ENCODE measurements at regions not wholly inside any gene's neighbourhood (a gene's known extent, or its start where the extent isn't known, plus 50 kb on each side); places are given as distances from the start of the nearest gene placed in this dataset.
"Not testable (repeated sequence)": the region's sequence is repeated elsewhere in the genome, so short reads cannot be mapped to it uniquely, and the experiment has no call there.

GRCh38 chr7:152959610-152960009 is 200.1 kb downstream of the ACTR3B start:
- Mint-ChIP-seq H3K4me3 (no peak overlapping the region), H3K27ac (no peak overlapping the region), H3K9me3 (ENCODE audit: low read depth) (peaks cover 6% of the 10 kb centered on the region), H3K36me3 (ENCODE audit: low read depth) (no peaks in the 10 kb centered on the region), H3K27me3 (no peaks in the 10 kb centered on the region), H3K4me1 (no peaks in the 10 kb centered on the region)
- intact Hi-C loops (cut with DNase I, micrococcal nuclease), result no loop called here
- DNase-seq (no peak), ATAC-seq (no peak)
- POLR2A ChIA-PET, result no interaction called here
- CTCF ChIA-PET, result interaction anchor here (0.5 kb wide), 1 partner anchor 137 kb away, joined by 3 read pairs; no protein-coding TSS in a partner anchor

GRCh38 chr7:152961796-152962195 is 202.2 kb downstream of the ACTR3B start:
- H3K36me3 Mint-ChIP-seq (ENCODE audit: low read depth); H3K27me3 Mint-ChIP-seq; H3K9me3 Mint-ChIP-seq (ENCODE audit: low read depth); H3K4me3 Mint-ChIP-seq; ATAC-seq; DNase-seq; H3K4me1 Mint-ChIP-seq; intact Hi-C loops (cut with DNase I, micrococcal nuclease); POLR2A ChIA-PET; H3K27ac Mint-ChIP-seq: not testable (repeated sequence)
- CTCF ChIA-PET, result interaction anchor here (0.5 kb wide), 1 partner anchor 482 kb away, joined by 3 read pairs; no protein-coding TSS in a partner anchor

- H3K4me1 Mint-ChIP-seq, result no peaks in the 10 kb centered on the region
Measured at GRCh38 chr7:152966189-152966588, 206.6 kb downstream of the ACTR3B start.

GRCh38 chr7:152967958-152968357 is 208.4 kb downstream of the ACTR3B start:
- intact Hi-C loops (cut with DNase I, micrococcal nuclease), result no loop called here
- ChIA-PET CTCF (no interaction called here), POLR2A (no interaction called here)
- no peak overlapping the region for H3K4me3 Mint-ChIP-seq
- peaks cover 5% of the 10 kb centered on the region for H3K27me3 Mint-ChIP-seq
- no peaks in the 10 kb centered on the region for H3K9me3 Mint-ChIP-seq (ENCODE audit: low read depth)
- DNase-seq (no peak), ATAC-seq (no peak)
- H3K4me1 Mint-ChIP-seq, result no peaks in the 10 kb centered on the region
- H3K36me3 Mint-ChIP-seq (ENCODE audit: low read depth), result no peaks in the 10 kb centered on the region
- H3K27ac Mint-ChIP-seq, result no peak overlapping the region

More at GRCh38 chr7:152966189-152966588, 206.6 kb downstream of the ACTR3B start:
- POLR2A ChIA-PET, result no interaction called here
- Mint-ChIP-seq H3K36me3 (ENCODE audit: low read depth) (no peaks in the 10 kb centered on the region), H3K9me3 (ENCODE audit: low read depth) (peaks cover under 1% of the 10 kb centered on the region), H3K27me3 (no peaks in the 10 kb centered on the region), H3K27ac (no peak overlapping the region), H3K4me3 (no peak overlapping the region)
- intact Hi-C loops (cut with DNase I, micrococcal nuclease), result no loop called here
- ATAC-seq, result no peak
- no peak for DNase-seq
- CTCF ChIA-PET, result interaction anchor here (0.6 kb wide), 1 partner anchor 20 kb away, joined by 3 read pairs; no protein-coding TSS in a partner anchor

GRCh38 chr7:152968514-152968913 is 209.0 kb downstream of the ACTR3B start:
- CTCF ChIA-PET, result no interaction called here
- Mint-ChIP-seq H3K27me3 (peaks cover 5% of the 10 kb centered on the region), H3K27ac (no peak overlapping the region), H3K4me3 (no peak overlapping the region), H3K36me3 (ENCODE audit: low read depth) (no peaks in the 10 kb centered on the region), H3K9me3 (ENCODE audit: low read depth) (no peaks in the 10 kb centered on the region), H3K4me1 (no peaks in the 10 kb centered on the region)
- no peak for ATAC-seq
- no peak for DNase-seq
- POLR2A ChIA-PET, result no interaction called here
- intact Hi-C loops (cut with DNase I, micrococcal nuclease), result no loop called here

- no peak overlapping the region for H3K27ac Mint-ChIP-seq
- no peaks in the 10 kb centered on the region for H3K9me3 Mint-ChIP-seq (ENCODE audit: low read depth)
- intact Hi-C loops (cut with DNase I, micrococcal nuclease), result no loop called here
- H3K4me3 Mint-ChIP-seq, result no peak overlapping the region
- ChIA-PET CTCF (no interaction called here), POLR2A (no interaction called here)
- no peaks in the 10 kb centered on the region for H3K4me1 Mint-ChIP-seq
- no peak for ATAC-seq
- DNase-seq, result no peak
- H3K27me3 Mint-ChIP-seq, result peaks cover 5% of the 10 kb centered on the region
- no peaks in the 10 kb centered on the region for H3K36me3 Mint-ChIP-seq (ENCODE audit: low read depth)
Measured at GRCh38 chr7:152969335-152969734, 209.8 kb downstream of the ACTR3B start.

GRCh38 chr7:152969839-152970238 is 210.3 kb downstream of the ACTR3B start:
- DNase-seq (no peak), ATAC-seq (no peak)
- POLR2A ChIA-PET, result interaction anchor here (0.6 kb wide), 1 partner anchor 65 kb away, joined by 5 read pairs; no protein-coding TSS in a partner anchor
- Mint-ChIP-seq H3K9me3 (ENCODE audit: low read depth) (no peaks in the 10 kb centered on the region), H3K4me1 (no peaks in the 10 kb centered on the region), H3K27me3 (peaks cover 5% of the 10 kb centered on the region), H3K4me3 (no peak overlapping the region), H3K36me3 (ENCODE audit: low read depth) (no peaks in the 10 kb centered on the region), H3K27ac (no peak overlapping the region)
- intact Hi-C loops (cut with DNase I, micrococcal nuclease), result no loop called here
- CTCF ChIA-PET, result no interaction called here

GRCh38 chr7:152970481-152970880 is 210.9 kb downstream of the ACTR3B start:
- ATAC-seq (no peak), DNase-seq (no peak)
- POLR2A ChIA-PET, result no interaction called here
- no peaks in the 10 kb centered on the region for H3K36me3 Mint-ChIP-seq (ENCODE audit: low read depth)
- H3K27ac Mint-ChIP-seq, result no peak overlapping the region
- no peaks in the 10 kb centered on the region for H3K9me3 Mint-ChIP-seq (ENCODE audit: low read depth)
- H3K4me3 Mint-ChIP-seq, result no peak overlapping the region
- CTCF ChIA-PET, result no interaction called here
- peaks cover 5% of the 10 kb centered on the region for H3K27me3 Mint-ChIP-seq
- H3K4me1 Mint-ChIP-seq, result no peaks in the 10 kb centered on the region
- intact Hi-C loops (cut with DNase I, micrococcal nuclease), result no loop called here

GRCh38 chr7:152974577-152974976 is 215.0 kb downstream of the ACTR3B start:
- Mint-ChIP-seq H3K4me3 (no peak overlapping the region), H3K36me3 (ENCODE audit: low read depth) (no peaks in the 10 kb centered on the region), H3K9me3 (ENCODE audit: low read depth) (no peaks in the 10 kb centered on the region), H3K27ac (no peak overlapping the region), H3K4me1 (no peaks in the 10 kb centered on the region), H3K27me3 (peaks cover 8% of the 10 kb centered on the region)
- no peak for ATAC-seq
- ChIA-PET CTCF (no interaction called here), POLR2A (no interaction called here)
- no peak for DNase-seq
- intact Hi-C loops (cut with DNase I, micrococcal nuclease), result no loop called here

GRCh38 chr7:152975076-152975475 is 215.5 kb downstream of the ACTR3B start:
- peaks cover 8% of the 10 kb centered on the region for H3K27me3 Mint-ChIP-seq
- intact Hi-C loops (cut with DNase I, micrococcal nuclease), result no loop called here
- no peak for DNase-seq
- ATAC-seq, result no peak
- H3K27ac Mint-ChIP-seq, result no peak overlapping the region
- no peak overlapping the region for H3K4me3 Mint-ChIP-seq
- POLR2A ChIA-PET, result no interaction called here
- no peaks in the 10 kb centered on the region for H3K9me3 Mint-ChIP-seq (ENCODE audit: low read depth)
- CTCF ChIA-PET, result no interaction called here
- H3K4me1 Mint-ChIP-seq, result no peaks in the 10 kb centered on the region
- no peaks in the 10 kb centered on the region for H3K36me3 Mint-ChIP-seq (ENCODE audit: low read depth)

GRCh38 chr7:152979376-152979775 is 219.8 kb downstream of the ACTR3B start:
- no peak for DNase-seq
- H3K9me3 Mint-ChIP-seq (ENCODE audit: low read depth), result no peaks in the 10 kb centered on the region
- no peaks in the 10 kb centered on the region for H3K36me3 Mint-ChIP-seq (ENCODE audit: low read depth)
- H3K4me3 Mint-ChIP-seq, result no peak overlapping the region
- no peaks in the 10 kb centered on the region for H3K4me1 Mint-ChIP-seq
- intact Hi-C loops (cut with DNase I, micrococcal nuclease), result no loop called here
- ATAC-seq, result no peak
- no peak overlapping the region for H3K27ac Mint-ChIP-seq
- POLR2A ChIA-PET, result no interaction called here
- CTCF ChIA-PET, result no interaction called here
- H3K27me3 Mint-ChIP-seq, result peaks cover 5% of the 10 kb centered on the region

- Mint-ChIP-seq H3K4me3 (no peak overlapping the region), H3K27ac (no peak overlapping the region), H3K27me3 (peaks cover 4% of the 10 kb centered on the region), H3K4me1 (no peaks in the 10 kb centered on the region), H3K9me3 (ENCODE audit: low read depth) (no peaks in the 10 kb centered on the region), H3K36me3 (ENCODE audit: low read depth) (no peaks in the 10 kb centered on the region)
- intact Hi-C loops (cut with DNase I, micrococcal nuclease), result no loop called here
- no peak for DNase-seq
- POLR2A ChIA-PET, result no interaction called here
- CTCF ChIA-PET, result no interaction called here
- ATAC-seq, result no peak
Measured at GRCh38 chr7:152984421-152984820, 224.9 kb downstream of the ACTR3B start.

GRCh38 chr7:152986376-152986775 is 226.8 kb downstream of the ACTR3B start:
- Mint-ChIP-seq H3K4me1 (no peaks in the 10 kb centered on the region), H3K27me3 (peaks cover 2% of the 10 kb centered on the region), H3K4me3 (no peak overlapping the region), H3K27ac (no peak overlapping the region), H3K9me3 (ENCODE audit: low read depth) (no peaks in the 10 kb centered on the region), H3K36me3 (ENCODE audit: low read depth) (no peaks in the 10 kb centered on the region)
- CTCF ChIA-PET, result no interaction called here
- no peak for DNase-seq
- intact Hi-C loops (cut with DNase I, micrococcal nuclease), result no loop called here
- POLR2A ChIA-PET, result no interaction called here
- ATAC-seq, result no peak

Data from activated CD4-positive, alpha-beta T cell treated with anti-CD3 and anti-CD28 coated beads for 36 hours (primary cell).